GM18502 (cell line): ENCODE measurements at regions not wholly inside any gene's neighbourhood (a gene's known extent, or its start where the extent isn't known, plus 50 kb on each side); places are given as distances from the start of the nearest gene placed in this dataset.
"Not testable (repeated sequence)": the region's sequence is repeated elsewhere in the genome, so short reads cannot be mapped to it uniquely, and the experiment has no call there.

Experiments
- ATAC-seq: cut with Tn5 transposase; IDR thresholded peaks from one replicate; pipeline ENCODE4 v1.9.1; 2021; ENCODE audit warnings: mild to moderate bottlenecking; ENCODE audit not compliant: unreplicated experiment, poor library complexity

DNA sequence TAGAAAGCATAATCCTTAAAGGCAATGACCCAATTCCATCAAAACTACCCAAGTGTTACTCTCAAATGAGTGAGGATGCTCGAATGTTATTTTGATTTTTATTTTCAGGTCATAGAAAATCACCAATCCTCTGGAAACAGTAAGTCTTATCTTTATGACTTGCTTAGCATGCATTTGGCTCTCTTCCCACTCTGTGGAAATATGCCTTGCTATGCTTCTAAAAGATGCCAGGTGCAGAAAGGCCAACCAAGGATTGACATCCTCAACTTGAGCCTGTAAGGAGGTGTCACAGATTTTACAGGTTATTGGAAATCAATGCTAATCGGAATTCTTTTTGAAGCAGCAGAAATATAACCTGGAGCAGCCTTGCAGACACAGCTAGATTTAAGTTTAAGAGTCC is 543.9 kb upstream of the LINC00305 start:
- no peak for ATAC-seq

DNA sequence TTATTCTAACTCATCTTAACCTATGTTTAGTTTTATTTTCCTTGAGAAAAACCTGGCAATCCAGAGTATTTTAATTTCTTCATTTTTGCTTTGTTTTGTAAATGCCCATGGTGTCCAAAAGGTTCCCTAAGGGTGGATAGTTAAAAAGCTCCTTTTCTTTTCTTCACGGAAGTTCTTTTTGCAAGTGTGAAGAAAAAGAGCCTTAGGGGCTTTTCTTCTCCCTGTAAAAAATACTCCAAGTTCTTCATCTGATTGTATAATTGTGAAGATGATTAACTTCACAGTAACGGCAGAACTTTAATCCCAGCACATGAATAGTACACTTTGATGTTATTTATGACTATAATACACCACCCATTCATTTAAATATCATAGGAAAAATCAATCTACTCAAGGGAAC is 530.2 kb upstream of the LINC00305 start:
- no peak for ATAC-seq

DNA sequence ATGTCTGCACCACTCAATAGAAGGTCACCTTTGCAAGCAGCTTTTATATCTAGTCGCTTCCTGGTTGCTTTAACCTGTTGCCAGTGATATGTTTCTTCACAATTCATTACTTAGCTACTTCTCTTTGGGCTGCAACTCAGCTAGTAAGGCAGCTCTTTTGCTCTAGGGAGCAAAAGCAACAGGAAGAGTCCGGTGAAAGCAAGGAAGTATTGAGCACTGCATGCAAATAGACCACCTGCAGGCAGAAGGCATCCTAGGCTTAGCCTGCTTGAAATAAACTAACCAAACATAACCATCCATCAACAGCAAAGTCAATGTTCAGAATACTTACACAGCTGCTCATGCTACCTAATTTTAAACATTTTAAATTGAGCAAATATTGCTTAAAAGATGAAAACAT is 529.2 kb upstream of the LINC00305 start:
- no peak for ATAC-seq

DNA sequence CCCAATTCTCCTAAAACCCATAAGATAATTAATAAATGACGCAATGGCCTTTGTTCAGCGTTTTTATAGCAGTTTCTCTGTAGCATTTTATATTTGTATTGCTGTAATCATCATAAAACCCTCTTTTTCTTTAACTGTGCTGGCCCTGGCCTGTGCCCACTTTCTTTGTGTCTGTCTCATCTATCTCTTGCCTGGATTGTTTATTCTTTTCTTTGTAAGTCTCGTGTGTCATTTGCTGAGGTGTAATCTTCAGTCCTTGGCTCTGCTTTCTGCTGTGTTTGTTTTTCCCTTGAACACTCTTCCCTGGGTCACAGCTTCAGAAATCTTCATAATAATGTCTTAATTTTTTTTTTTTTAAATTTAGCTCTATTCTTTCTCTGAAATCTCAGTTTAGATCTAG is 525.8 kb upstream of the LINC00305 start:
- no peak for ATAC-seq

DNA sequence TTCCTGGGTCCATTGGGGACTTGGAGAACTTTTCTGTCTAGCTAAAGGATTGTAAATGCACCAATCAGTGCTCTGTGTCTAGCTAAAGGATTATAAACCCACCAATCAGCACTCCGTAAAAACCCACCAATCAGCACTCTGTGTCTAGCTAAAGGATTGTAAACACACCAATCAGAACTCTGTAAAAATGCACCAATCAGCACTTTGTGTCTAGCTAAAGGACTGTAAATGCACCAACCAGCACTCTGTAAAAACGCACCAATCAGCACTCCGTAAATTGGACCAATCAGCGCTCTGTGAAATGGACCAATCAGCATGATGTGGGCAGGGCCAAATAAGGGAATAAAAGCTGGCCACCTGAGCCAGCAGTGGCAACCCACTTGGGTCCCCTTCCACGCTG is 522.4 kb upstream of the LINC00305 start:
- ATAC-seq, result not testable (repeated sequence)

DNA sequence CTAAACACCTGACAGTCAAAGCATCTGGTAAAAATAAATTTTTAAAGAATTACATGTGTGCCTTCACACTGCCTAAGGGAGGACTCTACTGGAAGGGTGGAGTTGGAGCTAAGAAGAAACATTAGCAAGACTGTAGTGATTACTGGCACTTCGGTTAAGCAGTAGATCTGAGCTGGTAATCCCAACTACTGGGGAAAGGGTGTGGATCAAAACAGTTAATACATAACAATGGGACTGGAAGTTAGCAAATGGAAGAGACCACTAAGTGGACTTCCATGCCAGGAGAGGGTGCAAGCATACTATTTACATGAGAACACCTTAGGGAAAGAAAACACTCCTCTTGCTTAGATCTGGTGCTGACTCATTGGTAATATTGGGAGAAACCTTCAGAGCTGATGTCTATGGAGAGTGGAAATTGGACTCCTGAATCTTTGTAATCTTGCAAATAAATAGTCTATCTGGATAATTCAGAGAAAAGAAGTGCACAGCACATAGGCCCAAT is 519.6 kb upstream of the LINC00305 start:
- no peak for ATAC-seq

DNA sequence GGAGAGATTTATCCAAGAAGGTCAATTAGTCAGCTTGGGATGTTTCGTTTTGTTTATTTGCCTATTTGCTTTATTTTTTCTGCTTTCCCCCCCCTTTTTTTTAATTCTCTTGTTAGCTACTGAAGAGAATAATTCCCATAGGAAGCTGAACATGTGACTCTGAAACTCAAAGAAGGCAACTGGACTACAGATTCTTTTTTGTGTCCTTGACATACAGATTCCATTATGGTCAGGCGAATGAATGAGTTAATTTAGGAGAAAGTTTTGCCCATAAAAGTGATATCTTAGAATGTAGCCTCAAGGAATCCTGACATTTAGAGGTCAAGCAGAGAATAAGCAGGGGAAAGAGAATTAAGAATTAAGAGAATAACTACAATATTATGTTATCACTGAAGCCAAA is 514.2 kb upstream of the LINC00305 start:
- ATAC-seq, result no peak

DNA sequence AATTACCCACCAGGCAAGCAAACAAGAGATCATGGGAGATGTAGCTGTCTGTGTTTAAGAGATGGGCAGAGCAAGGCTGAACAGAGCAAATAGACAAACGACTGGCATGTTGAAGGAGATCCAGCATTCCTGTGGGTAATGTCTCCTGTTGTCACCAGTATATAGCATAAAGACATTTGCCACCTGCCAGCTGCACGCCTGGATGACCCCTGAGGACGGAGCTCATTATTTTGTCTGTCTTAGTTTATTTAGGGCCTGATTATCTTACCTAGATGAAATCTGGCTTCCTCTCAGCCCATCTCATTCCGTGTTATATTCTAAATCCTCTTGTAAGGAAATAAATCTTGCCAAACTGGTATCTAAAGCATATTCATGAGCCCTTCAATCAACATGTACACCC is 510.3 kb upstream of the LINC00305 start:
- no peak for ATAC-seq

DNA sequence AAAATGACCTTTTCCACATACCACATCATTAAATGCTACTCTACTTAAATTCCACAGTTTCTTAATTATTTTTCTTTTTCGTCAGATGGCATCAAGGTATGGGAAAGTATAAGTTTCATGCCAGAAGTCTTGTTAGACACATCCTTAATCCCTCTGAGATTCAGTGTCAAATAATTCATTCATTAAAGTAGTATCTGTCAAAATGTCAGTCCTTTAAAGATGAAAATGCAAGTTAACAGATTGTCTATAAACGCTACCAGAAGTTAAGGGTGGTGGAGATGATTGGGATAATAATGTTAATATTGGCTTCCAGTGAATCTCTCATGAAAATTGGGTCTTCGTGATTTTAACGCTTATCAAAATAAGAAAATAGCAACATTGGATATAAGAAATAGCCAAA is 504.2 kb upstream of the LINC00305 start:
- ATAC-seq, result no peak

DNA sequence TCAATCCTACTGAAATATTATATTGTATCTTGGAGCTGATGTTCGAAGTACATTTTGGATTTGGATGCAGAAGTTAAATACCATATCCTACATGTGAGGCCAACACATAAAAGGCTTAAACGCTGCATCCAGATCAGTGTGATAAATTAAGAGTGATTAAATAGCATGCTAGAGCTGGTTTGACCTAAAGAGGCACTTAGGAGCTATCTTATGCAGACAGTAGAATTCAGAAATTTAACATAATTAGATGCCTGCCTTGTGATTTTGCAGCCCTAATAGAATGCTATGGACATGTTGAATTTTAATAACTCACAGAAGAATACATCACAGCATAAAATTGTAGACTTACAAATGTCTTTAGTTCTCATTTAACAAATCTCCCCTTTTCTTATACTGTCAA is 501.2 kb upstream of the LINC00305 start:
- ATAC-seq, result no peak

DNA sequence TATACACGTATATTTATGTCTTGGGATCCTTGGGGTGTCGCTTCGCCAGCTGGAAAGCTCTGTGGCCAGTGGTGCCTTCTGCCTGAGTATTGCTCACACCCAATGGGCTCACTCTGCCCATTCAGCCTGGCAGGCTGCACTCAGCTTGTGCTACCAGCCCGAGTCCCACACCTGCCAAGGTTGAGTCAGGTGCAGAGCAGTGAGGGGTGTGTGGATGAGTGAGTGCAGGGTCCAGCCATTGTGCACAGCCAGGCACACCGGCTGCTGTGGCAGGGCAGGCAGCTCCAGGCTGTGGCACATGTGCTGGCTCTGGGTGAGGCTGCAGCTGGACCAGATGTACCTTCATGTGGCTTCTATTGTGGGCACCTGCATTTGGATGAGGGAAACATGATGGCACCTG is 496.9 kb upstream of the LINC00305 start:
- ATAC-seq, result no peak

DNA sequence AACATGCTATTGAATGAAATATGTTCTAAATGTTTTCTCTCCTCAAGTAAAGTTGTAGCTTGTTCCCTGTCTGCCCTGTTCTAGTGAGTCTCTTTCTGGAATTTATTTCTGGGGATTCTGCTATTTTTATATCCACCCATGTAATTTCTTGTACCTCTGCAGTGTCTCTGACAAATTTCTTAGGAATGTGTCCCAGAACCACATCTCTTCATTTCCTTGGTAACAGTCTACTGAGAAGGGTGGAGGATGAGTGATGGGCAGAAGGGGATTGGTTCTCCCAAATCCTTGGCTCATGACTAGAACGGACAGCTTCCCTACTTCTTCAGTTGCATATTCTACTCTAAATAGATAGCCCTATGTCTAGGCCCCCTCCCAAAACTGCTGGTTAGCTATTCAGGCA is 490.6 kb upstream of the LINC00305 start:
- ATAC-seq, result no peak

DNA sequence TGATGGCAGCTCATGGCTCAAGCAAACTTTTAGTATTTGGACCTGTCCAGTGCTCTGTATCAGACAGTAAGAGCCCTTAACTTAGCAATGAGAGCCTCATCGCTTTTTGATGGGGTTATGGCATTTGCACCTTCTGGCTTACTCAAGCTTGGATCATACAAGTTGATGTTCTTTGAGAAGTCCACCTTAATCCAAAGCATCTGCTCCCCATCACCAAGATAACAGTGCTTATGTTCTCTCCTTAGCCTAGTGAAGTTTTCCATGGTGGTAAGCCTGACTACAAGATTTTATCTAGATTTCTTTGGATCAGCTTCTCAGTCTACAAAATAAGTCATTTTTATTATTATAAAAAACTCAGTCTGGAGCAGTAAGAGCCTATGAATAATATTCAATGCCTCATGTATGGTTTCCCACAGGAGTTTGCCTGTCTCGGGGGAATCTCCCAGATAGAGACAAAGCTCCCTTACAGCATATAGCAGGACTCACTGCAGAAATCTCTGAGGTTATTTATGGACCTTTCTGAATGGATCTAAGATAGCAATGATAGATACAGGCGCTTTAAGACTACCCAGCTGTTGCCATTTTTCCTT is 472.2 kb upstream of the LINC00305 start:
- no peak for ATAC-seq

DNA sequence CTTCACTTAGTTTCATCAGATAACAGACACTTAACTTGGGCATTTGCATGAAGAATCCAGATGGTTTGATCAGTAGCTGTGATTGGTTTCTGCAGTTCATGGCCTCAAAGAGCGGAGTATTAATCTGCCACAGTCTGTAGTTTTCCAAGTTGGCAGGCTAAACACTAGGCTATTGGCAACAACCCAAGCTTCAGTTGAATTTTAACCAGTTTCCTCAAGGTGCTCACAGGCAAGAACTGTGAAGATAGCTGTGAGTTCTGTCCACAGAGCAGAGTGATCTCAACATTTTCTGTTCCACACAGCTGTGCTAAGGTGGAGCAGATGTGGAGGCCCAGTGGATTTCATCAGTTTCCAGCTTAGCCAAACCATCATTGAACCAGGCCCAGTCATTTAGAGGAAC is 469.5 kb upstream of the LINC00305 start:
- no peak for ATAC-seq

DNA sequence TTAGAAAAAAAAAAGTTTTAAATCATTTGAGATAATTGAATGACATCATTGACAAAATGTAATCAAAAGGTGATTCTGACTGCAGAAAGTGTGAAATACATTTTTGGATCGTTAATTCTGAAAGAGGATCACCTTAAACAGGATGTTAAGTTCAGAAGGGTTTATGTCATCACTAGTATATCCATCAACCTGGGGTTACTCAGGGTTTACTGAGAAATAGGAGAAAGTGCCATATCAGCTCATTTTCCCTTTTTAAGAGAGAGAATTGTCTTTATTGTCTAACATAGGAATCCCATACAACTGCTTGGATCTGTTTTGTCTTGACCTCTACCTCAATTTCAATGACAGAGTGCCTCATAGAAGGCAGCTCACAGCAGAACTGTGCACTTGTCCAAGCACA is 466.1 kb upstream of the LINC00305 start:
- no peak for ATAC-seq

DNA sequence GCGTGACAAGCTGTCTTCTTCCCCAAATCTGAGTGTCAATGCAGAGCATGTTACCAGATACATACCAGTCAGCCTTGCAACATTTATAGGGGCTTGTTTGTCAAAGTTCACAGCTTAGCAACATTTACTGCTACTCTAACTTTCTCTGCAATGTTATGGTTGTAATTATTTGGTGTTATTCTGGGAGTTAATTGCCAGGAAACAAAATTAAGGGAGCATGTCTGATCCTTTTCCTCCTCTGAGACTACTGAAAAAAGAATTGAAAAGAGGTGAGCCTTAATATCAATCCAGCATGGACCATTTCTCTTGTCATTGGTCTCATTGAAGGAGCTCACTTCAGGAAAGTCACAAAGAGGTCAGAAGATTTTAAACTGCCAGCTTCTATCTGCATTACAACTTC is 465.6 kb upstream of the LINC00305 start:
- ATAC-seq, result no peak

DNA sequence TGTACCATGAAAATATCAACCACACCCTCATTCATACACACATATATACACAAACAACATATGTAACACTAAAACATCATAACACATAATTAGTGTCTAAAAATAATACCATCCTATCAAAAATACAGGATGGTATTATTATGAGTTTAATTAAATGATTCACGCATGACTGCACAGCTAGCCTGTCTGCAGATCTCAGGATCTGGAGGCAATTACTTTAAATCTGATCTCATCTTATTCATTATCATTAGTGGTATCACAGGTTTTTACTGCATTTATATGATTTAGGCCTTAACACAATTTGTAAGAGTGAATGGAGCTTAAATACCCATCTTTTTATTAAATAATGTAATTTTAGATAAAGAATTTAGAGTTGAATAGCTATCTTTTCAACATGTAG is 443.4 kb upstream of the LINC00305 start:
- no peak for ATAC-seq

DNA sequence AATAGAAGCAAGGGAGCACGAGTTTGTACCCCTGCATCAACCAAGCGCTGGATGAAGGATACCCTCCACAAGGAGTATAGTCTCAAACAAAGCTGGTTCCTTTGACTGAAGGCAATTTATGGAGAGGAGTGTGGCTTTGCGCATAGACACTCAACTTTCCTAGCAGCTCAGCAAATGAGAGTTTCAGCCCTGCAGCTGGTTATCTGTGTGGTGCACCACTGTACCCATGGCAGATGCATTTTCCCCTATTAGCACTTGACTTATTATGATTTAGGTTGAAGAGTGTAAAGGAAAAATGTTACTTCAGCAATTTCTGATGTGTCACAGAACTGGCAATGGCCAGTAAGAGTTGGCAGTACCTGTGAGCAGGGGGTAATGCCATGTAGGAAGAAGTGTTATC is 440.1 kb upstream of the LINC00305 start:
- ATAC-seq, result no peak

DNA sequence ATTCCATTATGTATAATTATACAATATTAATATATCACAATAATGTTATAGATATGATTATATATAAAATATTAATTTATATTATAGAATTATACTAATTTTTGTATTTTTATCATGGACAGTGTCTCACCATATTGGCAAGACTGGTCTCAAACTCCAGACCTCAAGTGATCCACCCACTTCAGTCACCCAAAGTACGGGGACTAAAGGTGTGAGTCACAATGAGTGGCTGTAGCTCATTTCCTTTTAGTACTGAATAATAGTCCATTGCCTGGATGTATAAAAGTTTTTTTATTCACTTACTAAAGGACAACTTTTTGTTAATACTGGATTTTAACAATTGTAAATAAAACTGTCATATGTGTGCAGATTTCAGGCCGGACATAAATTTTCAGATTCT is 417.6 kb upstream of the LINC00305 start:
- no peak for ATAC-seq

DNA sequence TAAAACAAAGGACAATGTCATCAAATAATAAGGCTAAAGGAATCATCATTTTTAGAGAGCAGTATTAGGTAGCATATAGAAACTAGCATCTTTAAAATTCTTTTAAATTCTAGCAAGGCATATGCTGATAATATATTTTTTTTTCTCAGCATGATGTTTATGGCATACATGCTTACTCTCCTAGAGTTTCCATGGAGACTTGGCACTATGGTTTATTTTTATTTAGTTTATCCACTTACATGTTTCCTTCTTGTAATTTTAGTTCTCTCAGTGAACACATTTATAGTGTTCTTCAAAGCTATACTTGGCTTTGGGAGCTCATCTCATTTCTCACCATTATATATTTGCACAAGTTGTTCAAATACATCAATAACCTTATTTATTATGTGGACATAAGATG is 413.8 kb upstream of the LINC00305 start:
- no peak for ATAC-seq

DNA sequence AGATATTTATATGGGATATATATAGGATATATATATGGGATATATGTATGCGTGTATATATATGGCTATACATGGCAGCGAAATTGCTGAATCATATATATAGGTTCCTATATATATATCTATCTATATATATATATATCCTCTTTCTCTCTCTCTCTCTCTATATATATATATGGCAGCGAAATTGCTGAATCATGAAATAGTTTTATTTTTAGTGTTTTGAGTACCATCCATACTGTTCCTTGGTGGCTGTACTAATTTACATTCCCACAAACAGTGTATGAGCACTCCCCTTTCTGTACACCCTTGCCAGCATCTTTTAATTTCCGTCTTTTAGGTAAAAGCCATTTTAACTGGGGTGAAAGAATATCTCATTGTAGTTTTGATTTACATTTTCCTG is 397.6 kb upstream of the LINC00305 start:
- ATAC-seq, result no peak

DNA sequence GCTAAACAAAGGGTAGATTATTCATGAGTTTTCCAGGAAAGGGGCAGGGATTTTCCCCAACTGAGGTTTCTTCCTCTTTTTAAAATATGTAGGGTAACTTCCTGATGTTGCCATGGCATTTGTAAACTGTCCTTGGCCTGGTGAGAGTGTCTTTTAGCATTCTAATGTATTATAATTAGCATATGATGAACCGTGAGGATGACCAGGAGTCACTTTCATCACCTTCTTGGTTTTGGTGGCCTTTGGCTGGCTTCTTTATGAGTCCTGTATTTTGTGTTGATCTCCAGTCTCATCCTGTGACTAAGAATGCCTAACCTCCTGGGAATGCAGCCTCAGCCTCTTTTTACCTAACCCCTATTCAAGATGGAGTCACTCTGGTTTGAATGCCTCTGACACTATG is 391.0 kb upstream of the LINC00305 start:
- no peak for ATAC-seq

DNA sequence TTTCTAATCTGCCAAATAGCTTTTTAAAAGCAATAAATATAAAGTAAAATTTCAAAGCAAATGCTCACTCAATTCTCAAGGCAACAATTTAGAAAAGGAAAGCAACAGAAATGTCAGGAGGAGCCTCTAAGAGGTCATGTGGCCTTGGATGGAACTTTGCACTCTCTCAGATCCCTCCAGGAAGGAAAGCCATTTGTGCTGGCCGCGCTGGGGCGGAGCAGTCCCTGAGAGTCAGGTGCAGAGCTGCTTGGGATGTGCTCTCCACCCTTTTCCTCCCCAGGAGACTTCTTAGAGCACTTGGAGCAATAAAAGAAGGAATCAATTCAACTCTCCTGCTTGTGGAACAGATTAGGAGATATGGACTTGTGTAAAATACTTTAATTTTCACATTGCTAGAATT is 379.8 kb upstream of the LINC00305 start:
- ATAC-seq, result no peak
